Hematopoietic multipotent progenitor cell treated with erythropoietin and hydrocortisone succinate and interleukin-3 and kit ligand, for 4 days (in vitro differentiated cells): ENCODE measurements at regions not wholly inside any gene's neighbourhood (a gene's known extent, or its start where the extent isn't known, plus 50 kb on each side); places are given as distances from the start of the nearest gene placed in this dataset.

Experiments
- DNase-seq: peaks from one replicate; pipeline ENCODE4 v3.0.0-alpha.2; 2015

DNA sequence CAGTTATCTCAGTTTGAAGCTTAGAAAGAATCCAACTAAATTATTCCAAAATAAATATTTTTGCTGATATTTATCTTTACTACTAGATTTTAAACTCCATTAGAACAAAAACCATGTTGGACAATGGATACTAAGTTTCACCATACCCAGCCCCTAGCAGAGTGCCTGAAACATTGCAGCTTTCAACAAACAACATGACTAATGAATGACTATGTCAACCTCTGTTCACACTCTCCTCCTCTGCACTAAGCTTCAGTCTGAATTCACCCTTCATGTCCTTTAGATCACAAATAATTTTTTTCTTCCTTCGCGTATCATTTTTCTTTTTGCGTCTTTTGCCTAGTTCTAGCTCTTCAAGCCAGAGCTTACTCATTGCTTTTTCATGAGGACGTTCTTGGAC is 315.2 kb downstream of the PCDH10 start:
- DNase-seq, result no peak

DNA sequence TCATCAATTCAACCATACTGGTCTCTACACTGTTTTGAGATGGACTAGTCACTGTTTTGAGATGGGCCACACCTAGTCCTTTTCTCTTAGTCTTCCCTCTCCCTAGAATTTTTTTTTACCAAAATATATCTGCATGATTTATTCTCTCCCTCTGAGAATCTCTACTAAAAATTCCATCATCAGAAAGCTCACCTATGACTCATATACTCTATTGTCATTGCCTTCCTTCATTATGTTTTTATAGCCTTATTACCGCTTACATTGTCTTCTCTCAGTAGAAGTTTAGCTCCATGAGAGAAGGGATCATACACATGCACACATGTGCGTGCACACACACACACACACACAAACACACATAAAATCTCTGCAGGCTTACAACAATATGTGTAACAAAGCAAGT is 303.6 kb downstream of the PCDH10 start:
- DNase-seq, result no peak

DNA sequence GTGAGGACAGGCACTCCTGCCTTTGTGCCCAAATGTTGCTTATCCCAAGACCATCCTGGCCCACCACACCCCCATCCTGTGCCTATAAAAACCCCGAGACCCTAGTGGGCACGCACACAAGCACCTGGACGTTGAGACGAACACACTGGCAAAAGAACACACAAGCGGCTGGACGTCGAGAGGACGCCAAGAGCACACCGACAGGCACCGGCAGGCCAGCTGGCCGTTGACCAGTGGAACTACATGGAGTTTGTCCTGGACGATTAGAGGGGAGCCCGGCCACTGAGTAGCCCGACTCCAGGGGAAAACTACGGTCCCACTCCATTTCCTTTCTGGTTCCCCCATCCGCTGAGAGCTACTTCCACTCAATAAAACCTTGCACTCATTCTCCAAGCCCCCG is 301.7 kb downstream of the PCDH10 start:
- DNase-seq, result no peak

DNA sequence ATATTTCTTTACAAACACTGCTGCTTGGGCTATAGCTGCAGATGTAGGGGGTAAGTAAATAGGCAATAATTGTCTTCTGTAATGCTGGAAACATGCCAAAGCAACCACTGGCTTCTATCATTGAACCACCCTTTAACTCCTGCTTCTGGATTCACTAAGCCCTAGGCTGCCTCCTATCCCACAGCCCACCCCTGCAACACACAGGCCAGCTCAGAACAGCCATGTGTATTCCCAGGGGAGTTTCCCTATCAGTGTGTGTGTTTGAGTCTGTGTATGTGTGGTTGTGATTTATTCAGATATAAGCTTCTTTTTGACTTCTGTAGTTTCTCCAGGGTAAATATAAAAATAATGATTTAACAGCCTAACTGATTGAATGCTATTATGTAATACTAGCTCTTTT is 291.3 kb downstream of the PCDH10 start:
- DNase-seq, result no peak

DNA sequence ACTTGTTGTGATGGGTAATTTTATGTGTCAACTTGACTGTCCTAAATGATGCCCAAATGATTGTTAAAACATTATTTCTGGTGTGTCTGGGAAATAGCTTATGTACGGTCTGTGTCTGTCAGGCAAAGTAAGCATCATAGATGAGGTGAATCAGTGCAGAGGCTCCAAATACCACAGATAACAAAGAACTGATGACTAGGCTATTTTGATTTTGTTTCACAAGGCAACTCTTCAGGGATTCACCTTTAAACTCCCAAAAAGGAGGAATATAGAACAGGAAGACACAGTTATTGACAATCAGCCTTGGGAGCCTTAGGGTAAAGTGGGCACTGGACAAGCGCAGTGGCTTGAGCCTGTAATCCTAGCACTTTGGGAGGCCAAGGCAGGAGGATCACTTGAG is 290.7 kb downstream of the PCDH10 start:
- no peak for DNase-seq

DNA sequence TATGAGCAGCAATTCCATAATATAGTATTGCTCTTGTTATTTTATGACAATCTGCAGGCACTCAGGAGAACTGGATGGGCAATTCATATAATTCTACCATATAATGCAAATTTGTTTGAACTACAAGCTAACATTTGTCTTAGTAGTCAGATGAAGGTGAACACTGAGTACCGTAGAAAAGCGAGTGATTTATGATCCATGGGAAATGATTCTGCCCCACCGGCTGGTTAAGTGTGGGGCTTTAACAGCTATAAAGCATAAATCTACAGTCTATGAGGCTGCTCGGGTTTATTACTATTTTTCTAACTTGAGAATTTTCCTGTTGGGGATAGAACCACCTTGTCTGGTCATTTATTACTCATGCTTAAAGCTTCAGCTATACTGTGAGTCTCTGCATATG is 275.5 kb downstream of the PCDH10 start:
- no peak for DNase-seq

DNA sequence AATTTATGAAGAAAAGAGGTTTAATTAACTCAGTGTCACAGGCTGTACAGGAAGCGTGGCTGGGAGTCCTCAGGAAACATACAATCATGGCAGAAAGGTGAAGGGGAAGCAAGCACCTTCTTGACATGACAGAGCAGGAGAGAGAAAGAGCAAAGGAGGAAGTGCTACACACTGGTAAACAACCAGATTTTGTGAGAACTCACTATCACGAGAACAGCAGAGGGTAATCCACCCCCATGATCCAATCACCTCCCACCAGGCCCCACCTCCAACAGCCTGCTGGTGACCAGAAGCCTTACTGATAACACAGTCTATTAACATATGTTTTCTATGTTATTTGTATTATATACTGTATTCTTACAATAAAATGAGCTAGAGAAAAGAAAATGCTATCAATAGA is 254.8 kb downstream of the PCDH10 start:
- DNase-seq, result no peak

DNA sequence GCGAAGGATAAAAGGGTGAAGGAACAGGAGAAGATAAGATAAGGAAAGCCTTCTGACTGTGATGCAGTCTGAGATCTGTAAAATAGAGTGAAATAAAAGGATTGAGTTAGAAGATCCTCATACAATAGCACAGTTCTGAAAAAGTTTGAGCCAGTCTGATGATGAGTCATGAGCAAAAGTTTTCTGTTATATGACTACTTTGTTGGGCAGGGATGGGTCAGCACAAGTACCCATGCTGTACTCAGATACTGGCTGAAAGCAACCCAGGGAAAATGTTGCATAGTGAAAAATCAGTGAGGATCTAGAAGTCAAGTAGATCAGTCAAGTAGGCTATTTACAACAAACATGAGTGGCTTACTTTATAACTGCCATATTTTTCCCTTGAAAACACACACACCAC is 253.5 kb downstream of the PCDH10 start:
- DNase-seq, result no peak

DNA sequence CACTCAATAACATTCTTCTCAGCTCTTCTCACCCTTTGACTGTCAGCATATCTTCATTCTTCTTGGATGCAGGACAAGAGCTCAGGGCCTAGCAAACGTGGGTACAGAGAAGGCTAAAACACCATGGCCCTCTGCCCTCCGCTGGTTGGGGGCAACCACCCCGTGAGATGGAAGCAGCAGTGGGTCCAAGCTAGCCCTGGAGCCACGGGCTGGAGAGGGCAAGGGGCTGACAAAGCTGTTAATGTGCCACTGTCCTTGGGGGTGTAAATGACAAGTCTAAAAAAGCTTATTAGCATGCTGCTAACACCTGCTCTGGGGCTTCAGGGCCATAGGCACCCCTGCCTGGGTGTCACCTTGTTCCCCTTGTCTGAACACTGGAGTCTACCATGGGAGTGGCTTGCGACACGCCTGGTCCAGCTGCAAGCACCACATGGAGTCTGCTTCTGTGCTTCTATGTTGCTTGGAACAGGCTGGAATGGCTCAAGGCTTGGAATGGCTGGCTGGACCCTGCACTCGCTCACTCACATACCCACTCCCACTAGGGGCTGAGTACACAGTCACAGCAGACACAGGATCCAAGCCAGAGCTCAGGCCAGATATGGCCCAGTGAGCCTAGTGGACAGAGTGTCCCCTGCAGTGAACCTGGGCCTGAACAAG is 246.0 kb downstream of the PCDH10 start:
- DNase-seq, result no peak

DNA sequence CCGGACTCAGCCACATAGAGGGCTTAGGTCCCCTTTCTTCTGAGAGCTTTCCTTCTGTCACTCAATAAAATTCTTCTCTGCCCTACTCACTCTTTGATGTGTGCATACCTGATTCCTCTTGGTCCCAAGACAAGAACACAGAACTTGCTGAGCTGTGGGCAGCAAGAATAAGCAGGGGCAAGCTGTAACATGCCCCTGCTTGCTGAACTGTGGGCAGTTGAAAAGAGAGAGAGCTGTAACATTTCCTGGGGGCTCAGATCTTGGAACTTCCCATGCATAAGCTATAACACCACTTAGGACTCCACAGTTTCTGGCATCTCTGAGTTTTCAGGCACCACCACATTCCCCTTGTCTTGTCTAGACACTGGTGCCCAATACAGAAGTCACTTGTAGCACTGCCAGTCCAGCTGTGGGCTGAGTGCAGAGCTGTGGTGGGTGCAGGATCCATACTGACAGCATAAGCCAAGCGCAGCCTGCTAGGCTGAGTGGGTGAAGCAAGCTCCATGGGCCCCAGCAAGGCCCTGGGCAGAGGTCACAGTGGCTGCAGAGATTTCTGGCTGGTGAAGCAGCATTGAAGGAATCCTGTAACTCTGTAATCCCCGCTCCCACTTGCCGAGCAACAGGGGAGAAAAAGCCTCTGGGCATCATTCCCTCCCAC is 241.2 kb downstream of the PCDH10 start:
- no peak for DNase-seq

DNA sequence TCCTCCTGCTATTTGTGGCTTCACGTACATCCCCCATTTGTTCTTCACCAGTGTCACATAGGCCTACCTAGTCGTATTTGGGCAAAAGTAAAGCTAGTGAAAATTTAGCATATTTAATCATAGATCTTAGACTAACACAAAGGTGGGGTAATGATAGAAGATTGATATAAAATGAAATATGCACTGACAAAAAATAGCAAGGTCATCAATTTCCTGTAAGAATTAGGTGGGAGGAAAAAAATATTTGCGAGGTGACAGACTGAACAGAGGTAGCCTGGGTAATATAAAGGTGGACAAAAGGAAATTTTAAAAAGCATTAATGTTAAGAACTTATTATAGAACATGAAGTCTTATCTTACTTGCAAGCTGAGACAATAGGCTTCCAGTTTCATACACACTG is 239.9 kb downstream of the PCDH10 start:
- DNase-seq, result no peak

DNA sequence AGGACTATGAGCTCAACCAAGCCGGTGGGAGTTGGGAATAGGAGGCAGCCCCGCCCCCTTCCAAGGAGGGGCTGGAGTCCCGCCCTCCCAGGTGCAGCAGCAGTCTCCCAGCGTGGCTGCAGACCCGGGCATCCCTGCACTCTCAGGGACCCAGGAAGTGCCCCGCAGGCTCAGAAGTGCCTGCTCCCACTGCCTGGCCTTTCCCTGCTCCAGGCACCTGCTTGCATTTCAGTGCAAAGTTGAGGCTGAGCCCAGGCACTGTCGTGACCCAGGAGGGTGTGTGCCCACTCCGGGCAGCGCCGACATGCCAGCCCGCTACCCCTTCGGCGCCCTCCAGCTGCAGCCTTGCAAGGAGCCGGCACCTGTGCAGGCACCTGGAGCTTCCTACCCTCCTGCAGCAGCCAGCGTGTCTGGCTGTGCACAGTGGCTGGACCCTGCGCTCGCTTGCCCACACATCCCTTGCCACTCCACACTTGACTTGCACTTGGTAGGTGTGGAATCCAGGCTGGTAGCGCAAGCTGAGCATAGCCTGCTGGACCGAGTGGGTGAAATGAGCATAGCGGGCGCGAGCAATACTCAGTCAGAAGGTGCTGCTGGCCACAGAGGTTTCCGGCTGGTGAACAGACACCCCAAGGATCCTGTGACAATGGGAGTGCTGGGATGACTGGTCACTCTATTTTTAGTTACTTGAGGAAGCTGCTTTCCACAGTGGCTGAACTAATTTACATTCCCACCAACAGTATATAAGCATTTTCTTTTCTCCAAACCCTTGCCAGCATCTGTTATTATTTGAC is 236.3 kb downstream of the PCDH10 start:
- no peak for DNase-seq

DNA sequence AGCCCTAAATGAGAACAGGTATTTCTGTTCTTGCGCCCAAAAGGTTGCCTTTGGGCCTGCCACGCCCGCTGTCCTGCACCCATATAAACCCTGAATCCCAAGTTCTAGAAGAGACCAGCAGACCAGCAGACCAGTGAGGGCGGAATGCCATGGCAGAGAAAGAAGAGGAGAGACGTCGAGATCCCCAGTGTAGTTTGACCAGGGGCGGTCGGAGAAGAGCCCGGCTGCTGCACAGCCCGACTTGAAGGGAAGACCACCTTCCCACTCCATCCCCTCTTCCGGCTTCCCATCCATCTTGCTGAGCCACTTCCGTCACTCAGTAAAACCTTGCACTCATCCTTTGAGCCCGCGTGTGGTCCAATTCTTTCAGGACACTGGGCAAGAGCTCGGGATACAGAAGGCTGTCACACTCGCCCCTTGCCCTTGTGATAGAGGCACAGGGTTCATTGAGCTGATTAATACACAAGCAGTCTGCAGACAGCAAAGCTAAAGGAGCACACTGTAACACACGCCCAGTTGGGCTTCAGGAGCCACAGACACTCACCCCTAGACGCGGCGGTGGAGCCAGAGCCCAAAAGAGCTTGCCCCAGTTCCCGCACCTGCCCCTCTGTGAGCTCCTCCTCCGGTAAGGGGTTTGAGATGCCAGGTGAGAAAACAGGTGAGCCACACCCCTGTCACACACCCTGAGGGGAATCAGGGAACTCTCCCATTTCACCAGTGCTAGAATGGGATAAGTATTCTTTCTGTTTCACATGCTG is 230.8 kb downstream of the PCDH10 start:
- no peak for DNase-seq

DNA sequence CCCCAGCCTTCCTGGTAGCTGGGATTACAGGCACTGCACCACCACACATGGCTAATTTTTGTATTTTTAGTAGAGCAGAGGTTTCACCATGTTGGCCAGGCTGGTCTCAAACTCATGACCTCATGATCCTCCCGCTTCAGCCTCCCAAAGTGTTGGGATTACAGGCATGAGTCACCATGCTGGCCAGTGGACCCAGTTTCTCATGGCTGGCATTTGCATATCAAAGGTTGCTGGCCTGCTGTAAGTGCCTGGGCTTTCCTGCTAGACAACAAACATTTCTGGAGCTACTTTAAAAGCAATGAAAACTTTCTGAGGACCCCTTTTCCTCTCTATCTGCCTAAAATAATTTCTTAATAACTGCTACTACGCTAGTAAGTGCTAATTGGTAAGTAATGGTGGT is 228.2 kb downstream of the PCDH10 start:
- DNase-seq, result no peak

DNA sequence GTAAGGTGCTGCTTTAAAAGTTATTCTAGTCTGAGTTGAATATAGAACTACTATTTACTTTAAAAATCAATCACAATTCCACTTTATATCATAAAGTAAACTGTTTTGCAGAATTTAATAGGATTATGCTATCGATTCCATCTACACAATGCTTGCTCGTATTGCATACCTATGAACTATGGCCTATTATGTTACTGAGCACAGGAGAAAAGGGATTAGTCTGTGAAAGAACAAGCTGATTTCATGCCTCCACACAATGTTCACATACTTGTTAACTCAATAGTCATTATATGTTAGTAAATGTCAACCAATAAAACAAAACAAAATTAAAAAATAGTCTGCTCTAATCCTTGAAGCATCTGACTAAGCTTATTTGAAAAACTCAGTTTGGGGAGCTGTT is 223.6 kb downstream of the PCDH10 start:
- DNase-seq, result no peak

DNA sequence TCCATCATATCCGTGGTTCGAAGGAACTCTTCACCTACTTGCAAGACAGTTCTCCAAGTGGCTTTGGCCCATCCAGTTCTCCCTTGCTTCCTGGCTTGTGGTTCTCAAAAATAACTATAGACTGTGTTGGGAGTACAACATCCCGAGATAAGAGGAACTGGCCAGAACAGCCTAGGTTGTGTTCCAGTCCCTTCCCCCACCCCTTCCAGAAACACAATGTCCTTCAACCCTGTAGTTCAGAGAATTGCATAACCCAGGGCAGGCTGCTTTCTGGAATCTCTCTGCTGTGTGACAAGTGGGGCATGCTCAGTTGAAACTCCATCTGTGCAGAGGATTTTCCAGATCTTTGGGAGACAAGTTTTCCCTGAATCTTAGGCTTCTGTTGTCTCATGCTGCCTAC is 206.5 kb downstream of the PCDH10 start:
- DNase-seq, result no peak

DNA sequence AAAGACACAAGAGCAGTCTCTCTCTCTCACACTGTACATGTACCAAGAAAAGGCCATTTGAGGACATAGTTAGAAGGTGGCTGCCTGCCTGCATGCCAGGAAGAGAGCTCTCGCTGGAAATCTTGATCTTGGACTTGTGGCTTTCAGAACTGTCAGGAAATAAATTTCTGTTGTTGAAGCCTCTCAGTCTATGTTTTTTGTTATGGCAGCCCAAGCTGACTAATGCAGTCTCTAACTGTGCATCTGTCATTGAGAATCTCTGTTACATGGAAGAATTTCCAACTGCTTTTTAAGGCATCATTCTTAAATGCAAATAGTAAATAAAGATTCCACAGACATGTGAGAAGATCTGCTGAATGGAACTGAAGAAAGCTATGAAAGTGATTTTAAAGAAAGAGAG is 198.3 kb downstream of the PCDH10 start:
- no peak for DNase-seq

DNA sequence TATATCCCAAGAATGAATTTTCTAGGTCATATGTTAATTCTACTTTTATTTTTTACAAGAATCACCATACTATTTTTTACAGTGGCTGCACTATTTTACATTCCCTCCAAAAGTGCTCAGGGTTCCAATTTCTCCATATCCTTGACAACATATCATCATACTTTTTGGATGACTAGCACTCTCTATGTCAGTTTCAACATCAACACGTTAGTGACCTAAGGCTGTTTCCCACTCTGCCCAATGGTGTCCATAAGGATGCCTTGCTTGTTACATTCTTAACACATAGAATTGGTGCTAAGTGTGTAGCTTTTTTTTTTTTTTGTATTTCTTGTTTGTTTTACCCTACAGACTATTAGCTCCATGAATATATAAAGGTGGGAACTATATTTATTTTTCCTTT is 175.4 kb downstream of the PCDH10 start:
- DNase-seq, result no peak

DNA sequence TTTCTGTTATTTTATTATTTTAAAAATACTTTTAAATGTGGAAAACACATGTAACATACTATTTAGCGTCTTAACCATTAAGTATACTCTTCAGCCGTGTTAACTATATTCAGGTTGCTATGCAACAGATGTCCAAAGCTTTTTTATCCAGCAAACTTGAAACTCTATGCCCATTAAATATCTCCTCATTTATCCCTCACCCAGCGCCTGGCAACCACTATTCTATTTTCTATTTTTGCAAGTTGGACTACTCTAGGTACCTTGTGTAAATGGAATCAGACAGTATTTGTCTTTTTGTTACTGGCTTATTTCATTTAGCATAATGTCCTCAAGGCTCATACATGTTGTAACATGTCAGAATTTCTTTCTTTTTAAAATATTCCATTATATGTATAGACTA is 174.6 kb downstream of the PCDH10 start:
- DNase-seq, result no peak

DNA sequence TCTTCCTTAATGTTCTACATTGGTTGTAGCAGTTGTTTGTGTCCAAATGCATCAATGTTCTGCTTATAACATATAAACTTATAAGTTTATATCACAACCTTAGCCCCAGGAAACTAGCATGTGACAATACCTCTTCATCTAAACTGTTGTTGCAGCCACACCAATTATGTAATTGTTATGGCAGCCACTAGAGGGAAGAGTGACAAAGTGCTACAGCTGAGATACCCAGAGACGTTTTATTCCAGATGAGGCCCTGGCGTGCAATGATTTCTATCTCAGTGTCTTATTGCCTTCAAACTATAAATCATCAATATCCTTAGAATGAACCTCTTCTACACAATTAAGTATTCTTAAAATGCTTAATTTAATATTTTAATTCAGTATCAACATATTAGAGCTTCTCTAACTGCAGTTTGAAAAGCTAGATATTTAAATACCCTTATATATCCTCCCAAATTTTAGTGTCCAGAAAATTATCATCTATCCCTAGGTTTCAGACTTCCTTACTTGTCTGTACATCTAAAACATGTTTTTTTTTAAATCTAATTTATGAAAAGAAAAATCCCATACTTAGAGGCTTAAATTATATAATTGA is 171.6 kb downstream of the PCDH10 start:
- peak; percentile 59 for DNase-seq

DNA sequence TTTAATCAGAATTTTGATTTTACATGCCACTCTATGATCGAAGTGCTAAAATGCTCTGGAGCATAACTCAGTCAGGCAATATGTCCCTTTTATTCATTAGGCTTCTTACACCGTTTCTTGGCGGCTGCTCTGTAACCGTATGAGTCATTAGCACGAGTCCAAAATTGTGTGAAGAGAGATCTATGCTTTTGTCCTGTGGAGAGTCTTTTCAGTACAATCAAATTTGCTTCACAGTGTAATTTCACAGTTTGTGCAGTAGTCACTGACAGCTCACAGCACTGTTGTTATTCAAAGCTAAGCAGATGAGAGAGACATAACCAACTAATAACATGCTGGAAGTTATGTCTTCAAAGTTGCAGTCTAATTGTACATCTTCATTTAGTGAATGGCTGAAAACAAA is 167.8 kb downstream of the PCDH10 start:
- no peak for DNase-seq

DNA sequence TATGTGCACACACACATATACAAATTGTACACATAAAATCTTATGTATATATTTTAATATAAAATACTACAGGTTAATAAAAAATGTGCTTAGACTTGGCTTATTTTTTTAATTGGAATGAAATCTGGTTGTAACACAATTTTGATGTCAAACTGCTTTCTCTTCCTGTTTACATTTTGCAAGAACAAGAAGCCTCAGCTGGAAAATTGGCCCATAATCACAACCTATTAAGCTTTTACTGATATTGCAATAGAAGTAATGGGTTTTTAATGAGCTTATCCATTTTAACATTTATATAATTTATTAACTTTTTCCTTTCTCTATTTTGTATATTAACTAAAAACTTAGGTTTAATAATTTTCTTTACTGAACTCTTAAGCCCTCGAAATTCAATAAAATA is 165.9 kb downstream of the PCDH10 start:
- no peak for DNase-seq

DNA sequence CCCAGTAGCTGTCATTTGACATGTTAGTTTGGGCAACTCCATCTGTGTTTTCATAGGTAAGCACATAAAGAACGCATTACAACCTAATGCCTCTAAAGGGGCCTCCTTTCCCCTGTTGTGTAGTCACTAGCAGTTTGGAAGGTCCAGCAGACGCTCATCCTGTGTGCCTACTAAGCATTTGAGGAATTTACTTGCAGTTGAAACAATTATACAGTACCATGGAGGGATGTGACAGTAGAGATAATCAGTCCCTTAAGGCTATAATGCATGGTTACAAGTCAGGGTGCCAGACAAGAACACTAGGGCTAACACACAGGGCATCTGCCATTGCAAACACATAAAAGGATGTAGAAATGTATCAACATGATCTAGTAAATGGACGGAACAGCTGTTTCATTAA is 138.3 kb downstream of the PCDH10 start:
- no peak for DNase-seq
